ENCODE measurements at regions not wholly inside any gene's neighbourhood (a gene's known extent, or its start where the extent isn't known, plus 50 kb on each side); places are given as distances from the start of the nearest gene placed in this dataset.

DNA sequence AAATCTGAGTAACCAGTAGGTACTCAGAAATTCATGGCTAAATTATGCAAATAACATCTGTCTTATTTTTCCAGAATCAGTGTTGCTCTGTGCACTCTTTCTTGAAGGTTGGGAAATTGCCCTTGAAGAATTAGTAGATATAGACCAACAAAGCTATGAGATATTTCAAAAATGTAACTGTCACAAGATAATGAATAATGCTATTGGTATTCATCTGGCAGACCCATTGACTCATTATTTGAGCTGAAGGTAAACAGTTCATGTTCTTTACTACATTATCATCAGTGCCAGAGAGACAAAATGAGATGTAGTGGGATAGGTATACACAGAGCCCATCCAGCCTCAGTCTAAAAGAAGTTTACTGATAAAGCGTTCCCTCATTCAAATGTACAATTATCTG, 274.7 kb downstream of the CASP12 start:
- no peaks in the 10 kb centered on the region for H3K79me2 ChIP-seq (ENCODE audit: control insufficient read depth, insufficient read depth, low read length)
- DNase-seq (ENCODE audit: low read depth, low spot score) (no peak), FAIRE-seq (peak; percentile 26)
- H3K4me3 ChIP-seq (ENCODE audit: control insufficient read depth in 2 of 3, extremely low read depth in 1 of 3, insufficient read depth in 2 of 3, low read depth in 1 of 3, low read length in 3 of 3), result no peak overlapping the region
- TF ChIP-seq EZH2 (IDR thresholded peaks at IDR 0.05; ENCODE audit: low read length), result no peak
- TF ChIP-seq, protein P1, sequence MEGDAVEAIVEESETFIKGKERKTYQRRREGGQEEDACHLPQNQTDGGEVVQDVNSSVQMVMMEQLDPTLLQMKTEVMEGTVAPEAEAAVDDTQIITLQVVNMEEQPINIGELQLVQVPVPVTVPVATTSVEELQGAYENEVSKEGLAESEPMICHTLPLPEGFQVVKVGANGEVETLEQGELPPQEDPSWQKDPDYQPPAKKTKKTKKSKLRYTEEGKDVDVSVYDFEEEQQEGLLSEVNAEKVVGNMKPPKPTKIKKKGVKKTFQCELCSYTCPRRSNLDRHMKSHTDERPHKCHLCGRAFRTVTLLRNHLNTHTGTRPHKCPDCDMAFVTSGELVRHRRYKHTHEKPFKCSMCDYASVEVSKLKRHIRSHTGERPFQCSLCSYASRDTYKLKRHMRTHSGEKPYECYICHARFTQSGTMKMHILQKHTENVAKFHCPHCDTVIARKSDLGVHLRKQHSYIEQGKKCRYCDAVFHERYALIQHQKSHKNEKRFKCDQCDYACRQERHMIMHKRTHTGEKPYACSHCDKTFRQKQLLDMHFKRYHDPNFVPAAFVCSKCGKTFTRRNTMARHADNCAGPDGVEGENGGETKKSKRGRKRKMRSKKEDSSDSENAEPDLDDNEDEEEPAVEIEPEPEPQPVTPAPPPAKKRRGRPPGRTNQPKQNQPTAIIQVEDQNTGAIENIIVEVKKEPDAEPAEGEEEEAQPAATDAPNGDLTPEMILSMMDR (optimal IDR thresholded peaks at IDR 0.05 in 1 of 3, IDR thresholded peaks at IDR 0.05 in 1 of 3, conservative IDR thresholded peaks at IDR 0.05 in 1 of 3; ENCODE audit: extremely low read depth in 1 of 3, insufficient read depth in 2 of 3, low read length in 3 of 3), result no peak
- H3K27me3 ChIP-seq (ENCODE audit: control insufficient read depth, extremely low read depth, insufficient read depth, low read length), result no peaks in the 10 kb centered on the region
- dilution Hi-C loops (cut with MboI; ENCODE audit: extremely low pct_ligation_motif_present, low sequenced_read_pairs), result no loop called here
- H3K27ac ChIP-seq (ENCODE audit: control insufficient read depth, insufficient read depth, low read length), result no peak overlapping the region
- no peaks in the 10 kb centered on the region for H3K9me3 ChIP-seq (ENCODE audit: control insufficient read depth, low read depth, low read length)
- no peaks in the 10 kb centered on the region for H3K9me1 ChIP-seq (ENCODE audit: control insufficient read depth, extremely low read depth, insufficient read depth, low read length)
- H3K9ac ChIP-seq (ENCODE audit: control insufficient read depth, extremely low read depth, insufficient read depth, low read length), result no peak overlapping the region
- H3K36me3 ChIP-seq (ENCODE audit: control insufficient read depth in 2 of 2, extremely low read depth in 1 of 2, insufficient read depth in 2 of 2, low read length in 2 of 2), result no peaks in the 10 kb centered on the region
- no peaks in the 10 kb centered on the region for H4K20me1 ChIP-seq (ENCODE audit: control insufficient read depth, extremely low read depth, insufficient read depth, low read length)
- peaks cover 5% of the 10 kb centered on the region for H3K4me1 ChIP-seq (ENCODE audit: control insufficient read depth, extremely low read depth, insufficient read depth, low read length)
- no peak overlapping the region for H3K4me2 ChIP-seq (ENCODE audit: control insufficient read depth, extremely low read depth, insufficient read depth, low read depth, low read length)
- H2AFZ ChIP-seq (ENCODE audit: control insufficient read depth, low read length), result no peak overlapping the region

DNA sequence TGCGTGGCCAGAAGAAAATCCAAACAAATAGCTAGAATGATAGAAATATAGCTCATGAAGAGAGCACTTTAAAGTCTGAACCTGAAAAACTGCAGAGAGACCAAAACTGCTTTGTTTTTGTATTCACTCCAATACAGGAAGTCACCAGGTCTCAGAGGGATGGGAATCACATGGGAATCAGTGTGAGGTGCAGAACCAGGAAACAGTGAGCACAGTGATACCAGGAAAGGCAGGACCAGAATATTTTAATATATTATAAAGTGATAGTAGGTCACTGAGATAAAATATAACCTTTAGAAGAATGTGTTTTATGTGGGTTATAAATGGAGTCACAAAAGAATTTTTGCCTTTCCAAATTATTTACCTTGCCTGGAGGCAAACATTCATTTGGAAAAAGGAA, 277.3 kb downstream of the CASP12 start:
- H3K4me1 ChIP-seq (ENCODE audit: control insufficient read depth, extremely low read depth, insufficient read depth, low read length), result peaks cover 5% of the 10 kb centered on the region
- H3K9ac ChIP-seq (ENCODE audit: control insufficient read depth, extremely low read depth, insufficient read depth, low read length), result no peak overlapping the region
- no peak overlapping the region for H3K4me2 ChIP-seq (ENCODE audit: control insufficient read depth, extremely low read depth, insufficient read depth, low read depth, low read length)
- H3K27me3 ChIP-seq (ENCODE audit: control insufficient read depth, extremely low read depth, insufficient read depth, low read length), result no peaks in the 10 kb centered on the region
- no peaks in the 10 kb centered on the region for H3K79me2 ChIP-seq (ENCODE audit: control insufficient read depth, insufficient read depth, low read length)
- no peaks in the 10 kb centered on the region for H3K36me3 ChIP-seq (ENCODE audit: control insufficient read depth in 2 of 2, extremely low read depth in 1 of 2, insufficient read depth in 2 of 2, low read length in 2 of 2)
- FAIRE-seq (no peak), DNase-seq (ENCODE audit: low read depth, low spot score) (no peak)
- no peaks in the 10 kb centered on the region for H4K20me1 ChIP-seq (ENCODE audit: control insufficient read depth, extremely low read depth, insufficient read depth, low read length)
- no peak overlapping the region for H3K4me3 ChIP-seq (ENCODE audit: control insufficient read depth in 2 of 3, extremely low read depth in 1 of 3, insufficient read depth in 2 of 3, low read depth in 1 of 3, low read length in 3 of 3)
- no peaks in the 10 kb centered on the region for H3K9me3 ChIP-seq (ENCODE audit: control insufficient read depth, low read depth, low read length)
- H3K9me1 ChIP-seq (ENCODE audit: control insufficient read depth, extremely low read depth, insufficient read depth, low read length), result no peaks in the 10 kb centered on the region
- H2AFZ ChIP-seq (ENCODE audit: control insufficient read depth, low read length), result peak overlapping the region; percentile 9
- dilution Hi-C loops (cut with MboI; ENCODE audit: extremely low pct_ligation_motif_present, low sequenced_read_pairs), result no loop called here
- no peak for TF ChIP-seq EZH2 (IDR thresholded peaks at IDR 0.05; ENCODE audit: low read length)
- TF ChIP-seq, protein P1 (optimal IDR thresholded peaks at IDR 0.05 in 1 of 3, IDR thresholded peaks at IDR 0.05 in 1 of 3, conservative IDR thresholded peaks at IDR 0.05 in 1 of 3; ENCODE audit: extremely low read depth in 1 of 3, insufficient read depth in 2 of 3, low read length in 3 of 3), result no peak
- no peak overlapping the region for H3K27ac ChIP-seq (ENCODE audit: control insufficient read depth, insufficient read depth, low read length)
